HPDE6-E6E7 (cell line): ENCODE measurements at regions not wholly inside any gene's neighbourhood (a gene's known extent, or its start where the extent isn't known, plus 50 kb on each side); places are given as distances from the start of the nearest gene placed in this dataset.

ENCODE experiments used
- DNase-seq: peaks from one replicate; pipeline ENCODE4 v3.0.0; 2011; ENCODE audit warnings: missing footprints; ENCODE audit errors: extremely low spot score

DNA sequence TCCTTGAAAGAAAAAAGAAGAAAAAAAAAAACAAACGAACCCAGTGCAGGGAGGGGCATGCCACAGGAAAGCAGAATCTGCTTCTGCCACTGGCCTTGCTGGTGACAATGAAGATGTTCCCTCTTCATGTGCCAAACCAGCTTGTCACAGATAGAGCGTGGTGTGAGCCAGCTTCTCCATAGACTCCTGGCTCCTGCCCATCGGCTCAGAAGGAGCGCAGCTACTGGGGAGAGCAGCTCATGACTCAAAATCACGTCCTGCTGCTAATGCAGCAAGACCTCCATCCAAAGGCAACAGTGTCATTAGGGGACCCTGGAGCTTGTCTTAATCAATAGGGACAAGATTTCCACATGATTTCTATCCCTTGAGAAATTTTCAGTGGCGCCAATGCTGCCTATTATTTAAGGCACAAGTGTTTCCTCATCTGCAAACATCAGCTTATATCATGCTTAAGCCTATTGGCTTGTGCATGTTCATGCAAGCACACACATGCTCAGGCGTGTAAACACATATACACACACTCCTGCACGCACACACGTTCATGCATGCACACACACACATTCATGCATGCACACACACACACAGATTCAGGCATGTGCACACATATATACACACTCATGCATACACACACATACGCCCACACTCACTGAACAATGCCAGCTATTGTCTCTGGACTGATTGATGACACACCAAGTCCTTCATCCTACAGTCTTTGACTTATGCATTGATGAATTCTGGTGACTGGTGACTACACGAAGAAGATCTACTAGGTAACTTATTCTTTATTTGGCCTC, 682.0 kb upstream of the ID2 start:
- DNase-seq = no peak

DNA sequence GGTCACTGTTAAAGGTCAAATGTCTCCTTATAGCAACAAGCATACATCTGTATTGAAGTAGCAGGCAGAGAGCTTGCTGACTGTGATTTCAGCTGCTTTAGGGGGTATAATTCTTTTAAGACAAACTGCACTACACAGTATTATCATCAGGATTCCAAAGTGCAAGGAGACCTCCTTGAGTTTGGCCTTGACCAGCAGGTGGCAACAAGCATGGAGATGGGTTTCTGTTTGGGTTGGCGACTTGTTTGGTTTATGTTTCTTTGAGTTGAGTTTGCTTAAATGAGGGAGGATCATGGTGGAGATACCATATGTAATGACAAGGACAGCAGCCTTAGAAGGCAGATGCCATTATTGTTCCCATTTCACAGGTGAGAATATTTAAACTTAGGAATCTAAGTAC, 681.0 kb upstream of the ID2 start:
- no peak for DNase-seq

DNA sequence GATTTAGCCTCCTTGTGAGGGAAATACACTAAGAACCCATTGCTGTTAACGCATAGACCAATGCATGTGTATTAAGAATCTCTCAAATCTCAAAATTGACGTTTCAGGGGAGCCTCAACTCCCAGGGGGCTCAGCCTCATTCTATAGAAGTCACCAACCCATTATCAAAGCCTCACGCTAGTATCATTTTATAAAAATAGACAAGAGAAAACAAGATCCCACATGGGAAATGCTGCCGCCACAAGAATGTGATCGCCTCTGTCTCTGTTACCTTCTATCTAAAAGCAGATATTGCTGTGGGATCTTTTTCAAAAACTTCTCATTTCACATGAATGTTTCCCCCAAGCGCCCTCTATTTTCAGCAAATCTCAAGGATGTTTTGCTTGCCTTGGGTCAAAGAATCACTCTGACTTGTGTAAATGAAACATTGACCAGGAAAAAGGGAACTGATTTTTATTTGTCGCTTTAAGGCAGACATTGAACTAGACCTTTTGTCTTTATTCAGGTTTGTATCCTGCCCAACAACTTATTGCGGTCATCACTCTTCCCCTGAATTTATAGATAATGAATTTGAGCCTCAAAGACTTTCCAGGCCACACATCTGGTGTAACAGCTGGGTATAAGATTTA, 679.0 kb upstream of the ID2 start:
- no peak for DNase-seq

DNA sequence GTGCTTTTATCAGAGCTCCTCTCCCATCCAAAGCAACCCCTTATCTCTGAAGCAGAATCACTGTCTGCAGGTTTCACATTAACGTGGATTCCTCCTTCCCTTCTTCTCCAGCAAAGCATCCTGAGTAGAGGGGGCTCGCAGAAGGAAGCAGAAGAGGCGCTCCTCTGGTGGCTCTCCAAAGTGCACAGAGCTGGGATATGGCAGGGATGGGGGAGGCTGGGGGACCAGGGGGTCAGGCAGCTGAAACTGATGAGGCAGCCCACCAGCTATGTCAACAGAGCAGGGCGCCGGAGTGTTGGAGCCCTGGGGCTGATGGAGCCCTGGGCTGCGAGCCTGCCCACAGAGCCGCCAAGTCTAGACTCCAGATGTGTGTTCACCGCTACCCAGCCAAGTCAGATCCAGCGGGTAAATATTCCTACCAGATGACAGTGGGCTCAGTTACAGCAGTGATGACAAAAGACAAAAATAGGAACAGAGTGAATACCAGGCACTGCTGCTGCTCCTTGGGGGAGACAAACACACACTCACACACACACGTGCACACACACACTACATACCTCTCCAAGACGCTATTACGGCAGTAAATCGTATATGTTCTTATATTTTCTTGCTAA, 678.3 kb upstream of the ID2 start:
- no peak for DNase-seq

DNA sequence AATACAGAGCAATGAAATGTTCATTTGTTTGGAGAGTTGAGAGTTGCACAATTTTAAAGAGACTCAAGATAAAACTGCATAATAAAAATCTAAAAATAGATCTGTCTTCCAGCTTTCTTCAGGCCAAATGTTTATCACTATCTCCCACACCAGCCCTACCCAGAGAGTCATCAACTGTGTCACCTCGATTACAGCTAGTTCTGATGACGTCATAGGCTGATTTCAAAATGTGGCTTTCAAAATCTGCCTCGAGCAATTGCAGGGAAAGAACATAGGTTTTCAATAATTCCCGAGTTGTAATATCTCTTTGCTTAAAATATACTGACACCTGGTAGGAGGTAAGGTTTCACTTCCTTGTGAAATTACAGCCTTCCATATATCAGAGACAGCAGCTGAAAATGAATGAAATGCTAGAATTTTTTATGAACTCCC, 677.6 kb upstream of the ID2 start:
- DNase-seq = no peak

DNA sequence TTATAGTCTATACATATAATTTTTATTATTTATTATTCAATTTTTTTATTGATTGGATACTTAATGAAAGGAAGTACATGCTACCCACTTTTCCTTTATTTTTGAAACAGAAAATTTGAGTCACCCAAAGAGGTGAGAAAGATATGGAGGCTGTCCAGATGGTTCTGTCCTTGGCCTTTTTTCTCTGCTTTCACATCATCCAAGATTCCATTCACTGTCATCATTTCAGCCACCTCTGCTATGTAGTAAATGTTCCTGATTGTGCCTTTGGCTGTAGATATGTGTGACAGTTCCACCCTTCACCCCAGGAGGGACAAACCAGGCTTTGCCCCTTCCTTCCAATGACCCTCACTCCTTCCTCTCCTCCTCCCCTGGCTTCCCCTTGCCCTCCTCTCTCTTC, 675.7 kb upstream of the ID2 start:
- no peak for DNase-seq

DNA sequence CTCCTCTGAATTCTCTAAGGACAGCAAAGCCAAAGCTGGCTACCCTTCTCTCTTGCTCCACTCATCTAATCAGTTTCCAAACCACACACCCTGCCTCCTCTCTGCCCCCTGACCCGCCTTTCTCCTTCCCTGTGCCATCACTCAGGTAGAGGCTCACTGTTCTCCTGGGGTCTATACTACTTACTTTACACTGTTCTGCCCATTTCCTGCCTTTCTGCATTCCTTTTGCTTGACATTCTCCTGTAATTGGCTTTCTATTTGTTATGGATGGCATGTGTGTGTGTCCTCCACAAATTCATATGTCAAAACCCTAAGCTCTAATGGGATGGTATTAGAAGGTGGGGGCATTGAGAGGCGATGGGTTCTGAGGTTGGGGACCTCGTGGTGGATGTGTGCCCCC, 675.2 kb upstream of the ID2 start:
- no peak for DNase-seq

DNA sequence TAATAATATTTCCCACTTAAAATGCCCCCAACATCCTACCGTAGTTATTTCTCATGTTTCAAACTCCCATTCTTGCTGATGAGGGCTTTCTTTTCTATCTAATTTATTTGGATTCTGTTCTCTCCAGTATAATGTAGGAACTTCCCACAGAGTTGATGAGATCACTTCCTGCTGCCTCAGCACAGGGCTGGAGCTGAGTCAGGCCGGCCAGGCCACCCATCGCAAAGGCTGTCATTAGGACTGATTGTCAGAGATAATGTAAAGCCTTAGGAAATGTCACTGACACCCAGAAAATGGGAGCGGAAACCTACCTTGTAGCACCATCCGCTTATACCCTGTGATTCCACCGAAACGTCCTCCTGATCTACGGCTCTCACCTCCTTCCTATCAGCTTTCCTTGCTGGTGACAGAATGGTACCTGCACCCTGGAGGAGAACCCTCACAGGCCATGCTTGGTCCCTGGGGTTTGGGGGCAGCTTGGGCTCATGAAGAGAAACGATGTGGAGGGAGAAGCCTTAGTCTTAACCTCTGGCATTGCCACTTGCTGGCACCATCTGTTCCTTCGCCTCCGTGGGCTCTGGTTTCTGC, 672.8 kb upstream of the ID2 start:
- DNase-seq = no peak

DNA sequence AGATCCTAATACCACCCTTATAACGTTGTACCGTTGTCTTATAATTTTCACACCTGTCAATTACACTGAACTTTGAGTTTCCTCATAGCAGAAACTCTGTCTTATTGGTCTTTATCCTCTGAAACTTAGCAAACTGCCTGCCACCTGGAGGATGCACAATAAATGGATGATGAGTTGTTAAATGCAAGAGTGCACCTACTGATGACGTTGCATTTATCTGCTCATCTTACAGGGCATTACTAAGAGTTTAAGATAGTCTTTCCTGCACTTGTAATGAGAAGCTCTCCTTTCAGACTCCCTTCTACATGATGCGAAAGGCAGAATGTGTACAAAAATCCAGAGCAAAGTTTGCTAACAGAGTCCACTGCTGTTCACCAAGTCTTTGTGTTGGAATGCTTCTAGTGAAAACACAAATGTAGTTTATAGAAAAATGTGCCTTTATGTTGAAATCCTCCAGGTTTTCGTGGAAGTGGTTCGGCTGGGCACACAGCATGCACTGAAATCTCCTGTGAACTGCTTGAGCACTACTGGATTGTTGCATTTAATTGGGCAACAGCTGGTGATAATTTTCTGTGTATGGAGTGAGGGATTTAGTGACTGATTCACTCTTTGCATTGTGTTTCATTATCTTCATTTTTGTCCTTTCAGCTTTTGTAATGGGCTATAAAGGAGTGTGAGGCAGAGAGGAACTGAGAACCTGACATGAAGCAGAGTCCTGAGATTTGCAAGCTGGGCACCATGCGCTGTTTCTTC, 665.8 kb upstream of the ID2 start:
- no peak for DNase-seq

DNA sequence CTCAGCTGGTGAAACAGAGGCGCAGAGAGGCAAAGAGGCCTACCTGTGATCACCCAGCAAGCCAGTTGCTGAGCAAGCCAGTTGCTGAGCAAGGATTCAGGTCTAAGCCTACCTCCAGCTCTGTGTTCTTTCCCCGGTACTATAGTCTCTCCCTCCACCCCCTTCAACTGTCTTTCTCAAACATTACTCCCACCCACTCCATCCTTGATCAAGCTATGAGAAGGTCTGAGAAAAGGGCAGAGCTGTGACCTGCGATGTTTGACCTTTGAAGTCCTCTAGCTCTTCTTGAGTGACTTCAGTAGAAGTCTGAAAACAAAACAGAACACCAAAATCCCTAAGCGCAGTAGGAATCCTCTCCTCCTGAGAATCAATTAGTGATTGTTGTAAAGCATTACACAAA, 665.2 kb upstream of the ID2 start:
- no peak for DNase-seq

DNA sequence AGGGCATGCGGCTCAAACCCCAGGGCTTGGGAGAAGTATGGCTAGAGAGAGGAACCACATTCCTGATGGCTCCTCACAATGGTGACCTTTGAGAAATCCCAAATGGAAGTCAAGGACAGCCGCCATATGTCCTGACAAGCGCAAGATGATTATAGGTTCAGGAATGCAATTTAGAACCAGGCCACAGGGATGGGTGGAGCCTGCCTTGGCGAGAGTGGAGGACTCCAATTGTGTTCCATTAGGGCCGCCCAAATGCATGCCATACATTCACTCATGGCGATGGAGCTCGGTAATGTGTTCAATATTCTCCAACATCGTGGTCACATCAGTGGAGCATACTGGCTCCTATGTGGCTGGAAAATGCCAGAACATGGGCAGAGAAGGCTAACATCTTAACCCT, 662.9 kb upstream of the ID2 start:
- DNase-seq = no peak

DNA sequence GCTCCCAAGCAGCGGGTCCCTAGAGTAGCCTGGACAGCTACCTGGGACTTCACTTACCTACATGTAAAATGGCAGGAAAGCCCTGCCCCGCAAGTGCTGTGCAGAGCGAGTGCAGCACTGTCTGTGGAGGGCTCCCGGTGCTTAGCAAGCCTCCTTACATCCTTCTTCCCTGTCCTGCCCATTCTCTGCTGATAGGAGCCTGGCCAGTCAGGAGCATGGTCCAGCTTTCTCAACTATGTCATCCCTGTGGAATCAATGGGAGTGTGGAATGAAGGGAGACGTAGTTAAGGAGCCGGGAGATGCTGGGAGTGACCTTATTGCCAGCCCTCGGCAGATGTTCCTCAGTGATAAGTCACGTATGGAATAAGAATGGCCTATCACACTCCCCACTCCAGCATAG, 661.9 kb upstream of the ID2 start:
- DNase-seq = no peak

DNA sequence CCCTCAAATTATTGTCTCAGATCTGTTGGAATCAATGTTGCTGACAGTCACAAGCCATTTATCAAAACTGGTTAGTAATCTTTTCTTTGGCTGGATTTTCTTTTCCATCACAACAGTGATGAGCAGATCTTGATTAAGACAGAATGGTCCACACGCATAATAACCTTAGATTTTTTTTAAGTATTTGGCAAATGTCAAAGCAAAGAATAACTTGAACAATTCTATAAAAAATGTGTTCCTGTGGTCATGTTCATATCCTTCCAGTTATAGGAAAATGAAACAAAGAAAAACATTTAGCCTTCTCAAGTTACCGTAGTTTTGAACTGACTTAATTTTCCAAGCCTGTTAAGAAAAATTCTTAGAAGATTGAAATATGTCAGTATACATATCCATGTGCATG, 659.9 kb upstream of the ID2 start:
- DNase-seq = no peak

DNA sequence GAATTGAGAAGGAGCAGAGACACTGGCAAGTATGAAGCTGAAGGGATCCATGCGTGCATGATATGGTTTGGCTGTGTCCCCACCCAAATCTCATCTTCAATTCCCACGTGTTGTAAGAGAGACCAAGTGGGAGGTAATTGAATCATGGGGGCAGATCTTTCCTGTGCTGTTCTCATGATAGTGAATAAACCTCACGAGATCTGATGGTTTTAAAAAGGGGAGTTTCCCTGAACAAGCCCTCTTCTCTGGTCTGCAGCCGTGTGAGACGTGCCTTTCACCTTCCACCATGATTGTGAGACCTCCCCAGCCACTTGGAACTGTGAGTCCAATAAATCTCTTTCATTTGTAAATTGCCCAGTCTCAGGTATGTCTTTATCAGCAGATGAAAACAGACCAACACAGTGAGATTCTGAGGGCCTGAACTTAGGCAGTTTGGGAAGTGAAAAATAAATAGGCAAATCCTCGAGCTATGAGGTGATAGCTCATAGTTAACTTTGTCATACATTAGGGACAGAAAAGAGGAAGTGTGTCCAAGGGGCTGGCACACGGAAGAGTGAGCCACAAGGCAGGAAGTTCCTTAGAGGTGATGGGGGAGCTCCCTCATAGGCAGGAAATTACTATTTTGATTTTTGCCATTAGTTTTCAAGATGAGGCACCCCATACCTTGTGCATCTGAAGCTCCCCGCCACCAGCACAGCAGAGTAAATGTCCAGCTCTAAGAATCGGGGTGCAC, 658.8 kb upstream of the ID2 start:
- DNase-seq = no peak

DNA sequence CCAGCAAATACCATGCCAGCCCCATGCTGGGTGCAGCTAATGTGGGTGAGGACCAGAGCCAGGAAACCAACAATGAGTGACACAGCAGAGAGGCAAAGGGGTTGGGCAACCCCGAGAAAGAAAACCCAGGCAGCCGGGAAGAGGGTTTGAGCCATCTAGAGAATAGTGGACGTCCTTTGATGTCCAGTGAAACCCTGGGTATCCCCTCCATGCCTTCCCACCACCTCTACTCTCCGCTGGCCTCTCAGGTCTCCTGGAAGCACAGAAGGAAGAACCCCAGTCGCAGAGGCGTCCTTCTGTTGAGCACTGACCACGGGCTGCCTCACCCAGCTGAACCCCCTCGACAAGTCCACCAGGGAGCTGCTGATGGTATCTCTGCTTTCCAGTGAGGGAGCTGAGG, 657.4 kb upstream of the ID2 start:
- DNase-seq = no peak

DNA sequence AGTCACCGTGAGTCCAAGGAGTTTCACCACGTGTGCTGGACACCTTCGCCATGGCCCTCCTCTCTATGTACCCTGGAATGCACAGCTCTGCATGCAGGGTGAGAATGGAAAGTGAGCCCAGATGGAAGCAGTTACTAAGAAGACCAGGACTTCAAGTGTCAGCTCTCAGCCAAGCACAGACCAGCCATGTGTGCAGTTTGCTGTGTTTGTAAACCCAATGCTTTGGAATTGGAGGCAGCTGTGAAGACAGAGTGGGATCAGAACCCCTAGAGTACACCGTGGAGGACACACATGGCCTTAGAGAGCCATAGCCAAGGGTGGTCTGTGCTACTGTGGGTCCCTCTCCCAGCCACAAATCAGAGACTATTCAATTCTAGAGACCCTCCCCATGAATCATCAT, 655.5 kb upstream of the ID2 start:
- DNase-seq = no peak

DNA sequence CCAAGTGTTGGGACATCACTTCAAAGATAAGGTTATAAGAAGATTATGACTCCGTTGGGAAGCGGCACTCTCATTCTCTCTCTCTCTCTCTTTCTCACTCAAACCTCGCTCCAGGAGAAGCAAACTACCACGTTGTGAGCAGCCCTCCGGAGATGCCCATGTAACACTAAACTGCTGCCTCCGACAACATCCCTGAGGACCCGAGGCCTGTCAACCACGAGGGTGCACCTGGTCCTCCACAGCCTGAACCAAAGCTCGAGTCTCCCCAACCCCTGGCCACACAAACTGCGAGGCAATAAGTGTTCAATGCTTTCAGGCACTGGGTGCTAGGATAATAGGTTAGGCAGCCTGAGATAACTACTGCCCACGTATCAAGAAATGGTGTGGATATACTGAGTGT, 654.5 kb upstream of the ID2 start:
- DNase-seq = no peak

DNA sequence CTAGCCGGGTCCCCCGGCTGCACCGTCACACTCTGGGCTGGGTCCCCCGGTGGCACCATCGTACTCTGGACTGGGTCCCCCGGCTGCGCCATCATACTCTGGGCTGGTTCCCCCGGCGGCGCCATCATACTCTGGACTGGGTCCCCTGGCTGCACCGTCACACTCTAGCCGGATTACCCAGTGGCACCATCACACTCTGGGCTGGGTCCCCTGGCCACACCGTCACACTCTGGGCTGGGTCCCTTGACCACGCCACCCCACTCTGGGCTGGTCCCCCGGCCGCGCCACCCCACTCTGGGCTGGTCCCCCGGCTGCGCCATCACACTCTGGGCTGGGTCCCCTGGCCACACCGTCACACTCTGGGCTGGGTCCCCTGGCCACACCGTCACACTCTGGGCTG, 653.8 kb upstream of the ID2 start:
- no peak for DNase-seq

DNA sequence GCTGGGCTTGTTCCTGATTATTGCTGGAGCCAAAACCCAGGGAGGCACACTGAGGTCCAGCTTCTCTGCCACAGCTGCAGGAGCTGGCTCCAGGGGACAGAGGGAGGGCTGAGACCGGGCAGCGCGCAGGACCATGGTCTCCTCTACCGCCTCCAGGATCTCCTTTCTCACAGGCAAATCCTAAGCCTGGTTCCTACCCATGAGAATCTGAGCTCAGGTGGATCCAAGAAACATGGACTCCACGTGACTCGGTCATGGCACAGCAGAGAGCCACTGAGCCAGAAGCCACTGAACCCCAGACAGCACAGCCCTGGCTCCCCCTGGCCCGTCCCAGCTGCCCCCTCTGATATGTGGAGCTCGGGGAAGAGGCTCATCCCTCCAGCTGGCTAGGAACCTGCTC, 653.4 kb upstream of the ID2 start:
- DNase-seq = no peak

DNA sequence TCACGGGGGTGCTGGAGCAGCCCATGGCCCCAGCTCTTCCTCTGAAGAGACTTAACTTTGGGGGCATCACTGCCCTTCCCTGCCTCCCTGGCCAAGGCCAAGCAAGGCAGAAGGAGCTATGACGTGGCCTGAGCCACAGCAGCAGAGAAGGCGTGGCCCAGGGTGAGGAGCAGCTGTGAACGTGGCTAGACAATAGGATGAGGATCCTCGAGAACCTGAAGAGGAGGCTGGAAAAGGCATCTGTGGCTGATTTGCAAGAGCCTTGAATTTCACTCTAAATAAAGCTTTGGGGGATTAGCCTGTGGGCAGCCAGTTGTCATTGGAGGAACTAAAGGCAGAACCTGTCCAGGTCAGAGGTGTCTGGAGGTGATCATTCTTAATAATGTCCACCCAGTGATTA, 652.9 kb upstream of the ID2 start:
- DNase-seq = no peak

DNA sequence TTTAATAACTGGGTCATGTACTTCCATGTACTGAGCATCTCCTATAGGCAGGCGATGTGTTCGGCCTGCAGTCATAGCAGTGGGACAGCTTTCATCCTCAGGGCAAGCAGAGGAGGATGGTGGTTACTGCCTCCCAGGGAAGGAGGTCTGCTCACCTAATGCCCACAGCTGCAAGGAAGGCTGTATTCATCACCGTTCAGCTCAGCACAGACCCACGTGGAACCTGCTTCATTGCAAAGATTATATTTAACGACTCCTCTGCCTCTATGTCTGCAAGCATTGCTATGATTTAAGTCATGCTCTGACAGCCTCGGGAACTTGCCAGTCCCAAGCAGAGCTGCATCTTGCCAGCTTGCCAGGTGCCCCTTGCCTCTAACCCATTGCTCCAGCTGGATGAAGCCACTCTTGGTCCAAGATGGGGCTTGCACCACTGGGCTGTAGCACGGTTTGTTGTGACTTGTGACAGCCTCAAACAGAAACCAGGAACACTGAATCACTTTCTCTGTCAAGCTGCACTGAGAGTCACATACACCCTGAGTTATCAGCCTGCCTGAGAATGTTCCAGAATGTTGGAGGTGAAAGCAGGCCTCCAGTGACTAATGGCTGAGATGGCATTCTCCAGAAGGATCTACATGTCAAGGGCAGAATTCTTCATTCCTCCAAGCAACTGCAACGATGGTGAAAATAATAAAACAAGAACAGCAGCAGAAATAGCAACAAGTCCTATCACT, 651.1 kb upstream of the ID2 start:
- no peak for DNase-seq
